MCF 10A (cell line): ENCODE measurements at regions not wholly inside any gene's neighbourhood (a gene's known extent, or its start where the extent isn't known, plus 50 kb on each side); places are given as distances from the start of the nearest gene placed in this dataset.

Source experiments
- BruUV-seq: library from RNA; stranded (reverse); fragments of 400-500 nt; replicated peaks from 2 replicates; lab custom pipeline; 2021; lab: Mats Ljungman, UMichigan
- CTCF ChIA-PET: fragments of 300-600 bp; sonication (Branson Sonifier 250); formaldehyde crosslinking; extraction: SDS; loops from one replicate; lab custom pipeline; 2021; ENCODE audit warnings: antibody characterized with exemption, inconsistent platforms; lab: Yijun Ruan, JAX
- POLR2A ChIA-PET: fragments of 300-600, 350-650 bp; sonication (Branson Sonifier 250); formaldehyde crosslinking; extraction: SDS; loops from one replicate; lab custom pipeline; 2020; ENCODE audit warnings: antibody characterized with exemption, inconsistent platforms; lab: Yijun Ruan, JAX
- DNase-seq: peaks from one replicate; pipeline ENCODE4 v3.0.0-alpha.2; 2018; ENCODE audit not compliant: unreplicated experiment
- H3K27ac Mint-ChIP-seq: one replicate; pipeline ENCODE4 v1.8.0; 2022; ENCODE audit warnings: mild to moderate bottlenecking, low read depth, mixed read lengths; ENCODE audit not compliant: unreplicated experiment
- H3K27me3 Mint-ChIP-seq: one replicate; pipeline ENCODE4 v1.8.0; 2022; ENCODE audit warnings: mixed read lengths; ENCODE audit not compliant: insufficient read depth, unreplicated experiment
- H3K36me3 Mint-ChIP-seq: one replicate; pipeline ENCODE4 v1.8.0; 2022; ENCODE audit warnings: mild to moderate bottlenecking, moderate library complexity, mixed read lengths; ENCODE audit not compliant: insufficient read depth, unreplicated experiment
- H3K4me1 Mint-ChIP-seq: one replicate; pipeline ENCODE4 v1.8.0; 2022; ENCODE audit warnings: mixed read lengths; ENCODE audit not compliant: insufficient read depth, unreplicated experiment
- H3K4me3 Mint-ChIP-seq: one replicate; pipeline ENCODE4 v1.8.0; 2022; ENCODE audit warnings: mild to moderate bottlenecking, moderate library complexity, mixed read lengths; ENCODE audit not compliant: unreplicated experiment
- H3K9me3 Mint-ChIP-seq: one replicate; pipeline ENCODE4 v1.8.0; 2022; ENCODE audit warnings: mixed read lengths; ENCODE audit not compliant: unreplicated experiment
- CTCF ChIP-seq: fragments of 200-600 bp; IDR thresholded peaks from one replicate; pipeline ENCODE4 v1.8.0; 2022; ENCODE audit warnings: antibody characterized with exemption, mild to moderate bottlenecking; ENCODE audit not compliant: unreplicated experiment
- intact Hi-C: fragments of 100-400 bp; cut with micrococcal nuclease; formaldehyde crosslinking; loops from 2 replicates; pipeline ENCODE4 v1.14.1; 2022

- ChIA-PET CTCF (interaction anchor here (0.7 kb wide), 1 partner anchor 461 kb away, joined by 3 read pairs; no protein-coding TSS in a partner anchor), POLR2A (no interaction called here)
- no TSS peak for BruUV-seq
- no peaks in the 10 kb centered on the region for H3K27me3 Mint-ChIP-seq
- H3K4me3 Mint-ChIP-seq = no peak overlapping the region
- DNase-seq = peak; percentile 6
- H3K36me3 Mint-ChIP-seq = no peaks in the 10 kb centered on the region
- intact Hi-C loops = no loop called here
- H3K9me3 Mint-ChIP-seq = no peaks in the 10 kb centered on the region
- peaks cover 16% of the 10 kb centered on the region for H3K4me1 Mint-ChIP-seq
- H3K27ac Mint-ChIP-seq = no peak overlapping the region
- TF ChIP-seq CTCF = no peak
Measured at GRCh38 chr14:48325486-48325885, 650.1 kb upstream of the MDGA2 start.

- intact Hi-C loops = no loop called here
- H3K27ac Mint-ChIP-seq = no peak overlapping the region
- POLR2A ChIA-PET = no interaction called here
- peak; percentile 41 for DNase-seq
- H3K9me3 Mint-ChIP-seq = no peaks in the 10 kb centered on the region
- no TSS peak for BruUV-seq
- H3K27me3 Mint-ChIP-seq = no peaks in the 10 kb centered on the region
- peaks cover 16% of the 10 kb centered on the region for H3K4me1 Mint-ChIP-seq
- CTCF ChIA-PET = no interaction called here
- H3K4me3 Mint-ChIP-seq = no peak overlapping the region
- no peaks in the 10 kb centered on the region for H3K36me3 Mint-ChIP-seq
- no peak for TF ChIP-seq CTCF
Measured at GRCh38 chr14:48323665-48324064, 648.3 kb upstream of the MDGA2 start.

- Mint-ChIP-seq H3K36me3 (no peaks in the 10 kb centered on the region), H3K4me1 (peaks cover 7% of the 10 kb centered on the region), H3K9me3 (no peaks in the 10 kb centered on the region), H3K27ac (no peak overlapping the region), H3K27me3 (no peaks in the 10 kb centered on the region), H3K4me3 (no peak overlapping the region)
- ChIA-PET POLR2A (no interaction called here), CTCF (interaction anchor here (1.0 kb wide), 1 partner anchor 12 kb away, joined by 3 read pairs; no protein-coding TSS in a partner anchor)
- intact Hi-C loops = no loop called here
- no peak for TF ChIP-seq CTCF
- no peak for DNase-seq
- no TSS peak for BruUV-seq
Measured at GRCh38 chr14:48319823-48320222, 644.4 kb upstream of the MDGA2 start.

GRCh38 chr14:48304729-48305128 lies 629.3 kb upstream of the MDGA2 start:
- H3K4me1 Mint-ChIP-seq = no peaks in the 10 kb centered on the region
- H3K36me3 Mint-ChIP-seq = no peaks in the 10 kb centered on the region
- H3K4me3 Mint-ChIP-seq = no peak overlapping the region
- H3K27me3 Mint-ChIP-seq = no peaks in the 10 kb centered on the region
- no peak for DNase-seq
- intact Hi-C loops = no loop called here
- ChIA-PET POLR2A (no interaction called here), CTCF (no interaction called here)
- no peak for TF ChIP-seq CTCF
- no TSS peak for BruUV-seq
- H3K27ac Mint-ChIP-seq = no peak overlapping the region
- no peaks in the 10 kb centered on the region for H3K9me3 Mint-ChIP-seq
